Neural cell (in vitro differentiated cells): ENCODE measurements at regions not wholly inside any gene's neighbourhood (a gene's known extent, or its start where the extent isn't known, plus 50 kb on each side); places are given as distances from the start of the nearest gene placed in this dataset.

Experiments
- H2AFZ ChIP-seq: fragments of 200-600, 300-800 bp; sonication (generic), shearing (Covaris generic); 2 replicates; pipeline ENCODE4 v1.6.0; 2014; ENCODE audit warnings: low read depth, mild to moderate bottlenecking, antibody characterized with exemption, low read length, moderate library complexity
- H3F3A ChIP-seq: fragments of 200-600 bp; shearing (Covaris generic); 2 replicates; pipeline ENCODE4 v1.6.1; 2016; ENCODE audit warnings: mild to moderate bottlenecking, moderate library complexity, mixed read lengths, antibody characterized with exemption, low read length; ENCODE audit not compliant: insufficient read depth, poor library complexity, severe bottlenecking
- H3K27ac ChIP-seq: fragments of 200-600, 300-800 bp; sonication (generic), shearing (Covaris generic); 2 replicates; pipeline ENCODE4 v1.5.1; 2014; ENCODE audit warnings: mild to moderate bottlenecking, low read length, moderate library complexity
- H3K27me3 ChIP-seq: fragments of 300-800, 200-600 bp; sonication (generic), shearing (Covaris generic); 2 replicates; pipeline ENCODE4 v1.6.0; 2014; ENCODE audit warnings: mild to moderate bottlenecking, low read depth, low read length, moderate library complexity; ENCODE audit not compliant: insufficient read depth
- H3K36me3 ChIP-seq: fragments of 300-800, 200-600 bp; sonication (generic), shearing (Covaris generic); 2 replicates; pipeline ENCODE4 v1.5.1; 2014; ENCODE audit warnings: mild to moderate bottlenecking, antibody characterized with exemption, low read length, moderate library complexity; ENCODE audit not compliant: insufficient read depth
- H3K4me2 ChIP-seq: fragments of 300-800, 200-600 bp; sonication (generic), shearing (Covaris generic); 2 replicates; pipeline ENCODE4 v1.6.0; 2014; ENCODE audit warnings: mild to moderate bottlenecking, low read length
- H3K4me3 ChIP-seq: fragments of 300-800, 200-600 bp; sonication (generic), shearing (Covaris generic); 2 replicates; pipeline ENCODE4 v1.5.1; 2014; ENCODE audit warnings: mild to moderate bottlenecking, low read length, moderate library complexity
- H3K79me2 ChIP-seq: fragments of 200-600 bp; shearing (Covaris generic); replicated peaks from 2 replicates; pipeline ENCODE4 v1.6.0; 2014; ENCODE audit warnings: mild to moderate bottlenecking, low read length, moderate library complexity; ENCODE audit not compliant: insufficient read depth
- H3K9ac ChIP-seq: fragments of 300-800, 200-600 bp; sonication (generic), shearing (Covaris generic); 2 replicates; pipeline ENCODE4 v1.6.1; 2016; ENCODE audit warnings: mild to moderate bottlenecking, low read length, mixed read lengths
- H3K9me2 ChIP-seq: fragments of 200-600 bp; shearing (Covaris generic); 2 replicates; pipeline ENCODE4 v1.6.1; 2016; ENCODE audit warnings: mild to moderate bottlenecking, low read length, mixed read lengths; ENCODE audit not compliant: insufficient read depth
- H3K9me3 ChIP-seq: fragments of 200-600, 300-800 bp; sonication (generic), shearing (Covaris generic); 2 replicates; pipeline ENCODE4 v1.6.1; 2016; ENCODE audit warnings: mild to moderate bottlenecking, mixed run types, low read length, moderate library complexity, mixed read lengths
- H4K20me1 ChIP-seq: fragments of 200-600 bp; shearing (Covaris generic); 2 replicates; pipeline ENCODE4 v1.6.1; 2016; ENCODE audit warnings: mild to moderate bottlenecking, mixed run types; ENCODE audit not compliant: insufficient read depth
- CTCF ChIP-seq: fragments of 450-650 bp; IDR thresholded peaks from 2 replicates; pipeline ENCODE4 v1.5.1; 2014; ENCODE audit warnings: antibody characterized with exemption, mild to moderate bottlenecking, moderate library complexity; ENCODE audit not compliant: poor library complexity, severe bottlenecking
- EP300 ChIP-seq: fragments of 450-650 bp; conservative IDR thresholded peaks from 2 replicates; pipeline ENCODE4 v1.6.1; 2014; ENCODE audit warnings: antibody characterized with exemption, mild to moderate bottlenecking, moderate library complexity; ENCODE audit not compliant: poor library complexity, severe bottlenecking
- EZH2 ChIP-seq: fragments of 200-600, 300-800 bp; shearing (Covaris generic), sonication (generic); IDR thresholded peaks from 2 replicates; pipeline ENCODE4 v1.6.1; 2014; ENCODE audit warnings: antibody characterized with exemption, low read length, borderline replicate concordance, mild to moderate bottlenecking; ENCODE audit not compliant: insufficient read depth, poor library complexity, severe bottlenecking
- MXI1 ChIP-seq: fragments of 450-650 bp; conservative IDR thresholded peaks from 2 replicates; pipeline ENCODE4 v1.6.1; 2014; ENCODE audit warnings: antibody characterized with exemption, mild to moderate bottlenecking; ENCODE audit not compliant: poor library complexity, severe bottlenecking
- POLR2AphosphoS5 ChIP-seq: IDR thresholded peaks from 2 replicates; pipeline ENCODE4 v1.6.1; 2012
- RAD21 ChIP-seq: fragments of 450-650 bp; conservative IDR thresholded peaks from 2 replicates; pipeline ENCODE4 v1.6.1; 2014; ENCODE audit warnings: antibody characterized with exemption, mild to moderate bottlenecking, moderate library complexity
- REST ChIP-seq: IDR thresholded peaks from 2 replicates; pipeline ENCODE4 v1.6.1; 2012; ENCODE audit warnings: borderline replicate concordance
- SMC3 ChIP-seq: fragments of 450-650 bp; conservative IDR thresholded peaks from 2 replicates; pipeline ENCODE4 v1.6.1; 2014; ENCODE audit warnings: antibody characterized with exemption, mild to moderate bottlenecking, moderate library complexity; ENCODE audit not compliant: poor library complexity
- TAF1 ChIP-seq: IDR thresholded peaks from 2 replicates; pipeline ENCODE4 v1.6.1; 2012; ENCODE audit warnings: low read depth

DNA sequence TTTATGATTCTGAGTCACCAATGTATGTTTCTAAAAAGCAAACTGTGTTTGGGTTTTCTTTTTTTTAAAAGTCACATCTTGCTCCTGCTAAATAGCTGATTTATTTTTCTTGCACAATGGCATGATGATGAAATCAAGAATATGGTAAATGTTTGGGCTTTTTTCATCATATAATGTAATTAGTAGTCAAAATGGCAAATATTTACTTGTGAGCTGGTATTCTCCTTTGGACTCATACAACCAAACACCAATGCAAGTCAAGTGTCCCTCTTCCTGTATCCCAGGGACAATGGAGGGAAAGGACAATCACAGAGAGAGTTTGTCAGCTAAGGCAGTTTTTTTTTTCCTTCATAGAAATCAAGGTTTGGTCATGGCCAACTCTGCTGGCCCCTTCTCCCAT, 94.6 kb upstream of the RALGPS2 start:
- no peaks in the 10 kb centered on the region for H3K79me2 ChIP-seq
- H4K20me1 ChIP-seq, result no peaks in the 10 kb centered on the region
- no peak overlapping the region for H3K27ac ChIP-seq
- no peaks in the 10 kb centered on the region for H3K9me2 ChIP-seq
- H3K9me3 ChIP-seq, result no peaks in the 10 kb centered on the region
- no peaks in the 10 kb centered on the region for H3K27me3 ChIP-seq
- no peak for TF ChIP-seq POLR2AphosphoS5
- TF ChIP-seq TAF1, result no peak
- no peak for TF ChIP-seq RAD21
- no peak for TF ChIP-seq MXI1
- TF ChIP-seq EZH2, result no peak
- TF ChIP-seq REST, result no peak
- TF ChIP-seq EP300, result no peak
- no peak for TF ChIP-seq CTCF
- no peak for TF ChIP-seq SMC3
- no peak overlapping the region for H3K4me2 ChIP-seq
- H2AFZ ChIP-seq, result no peak overlapping the region
- H3K4me3 ChIP-seq, result no peak overlapping the region
- H3K36me3 ChIP-seq, result no peaks in the 10 kb centered on the region
- H3K9ac ChIP-seq, result no peak overlapping the region
- H3F3A ChIP-seq, result no peaks in the 10 kb centered on the region

DNA sequence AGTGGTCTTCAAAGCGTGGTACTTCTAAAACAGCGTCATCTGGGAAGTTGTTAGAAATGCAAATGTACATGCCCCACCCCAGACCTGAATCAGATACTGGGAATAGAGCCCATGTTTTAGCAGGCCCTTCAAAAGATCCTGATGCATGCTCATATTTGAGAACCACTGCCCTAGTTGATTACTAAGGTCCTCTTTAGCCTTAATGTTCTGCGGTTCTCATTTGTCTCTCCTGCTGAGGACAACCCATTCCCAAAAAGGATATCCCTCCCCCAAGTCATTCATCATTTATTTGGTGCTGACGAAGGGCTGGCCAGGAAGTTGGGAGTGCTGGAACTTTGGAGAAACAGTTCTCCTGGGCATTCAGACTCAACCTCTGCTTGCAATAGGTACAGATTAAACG, 92.4 kb upstream of the RALGPS2 start:
- no peaks in the 10 kb centered on the region for H3K36me3 ChIP-seq
- no peaks in the 10 kb centered on the region for H3K9me2 ChIP-seq
- no peaks in the 10 kb centered on the region for H3K79me2 ChIP-seq
- H3K27me3 ChIP-seq, result no peaks in the 10 kb centered on the region
- TF ChIP-seq REST (no peak), EP300 (no peak), SMC3 (no peak), RAD21 (no peak), MXI1 (no peak), CTCF (no peak), EZH2 (no peak), TAF1 (no peak), POLR2AphosphoS5 (no peak)
- H3K4me2 ChIP-seq, result no peak overlapping the region
- H4K20me1 ChIP-seq, result no peaks in the 10 kb centered on the region
- no peak overlapping the region for H2AFZ ChIP-seq
- no peaks in the 10 kb centered on the region for H3F3A ChIP-seq
- no peaks in the 10 kb centered on the region for H3K9me3 ChIP-seq
- no peak overlapping the region for H3K4me3 ChIP-seq
- no peak overlapping the region for H3K9ac ChIP-seq
- H3K27ac ChIP-seq, result no peak overlapping the region
